H9 (cell line): ENCODE measurements at regions not wholly inside any gene's neighbourhood (a gene's known extent, or its start where the extent isn't known, plus 50 kb on each side); places are given as distances from the start of the nearest gene placed in this dataset.

Source experiments
- DNase-seq: peaks from one replicate; pipeline ENCODE4 v3.0.0-alpha.2; 2017
- H2AFZ ChIP-seq: one replicate; pipeline ENCODE4 v1.6.1; 2013; ENCODE audit warnings: mild to moderate bottlenecking, low read length, control low read depth, moderate library complexity
- H2AK5ac ChIP-seq: 2 replicates; pipeline ENCODE4 v1.6.1; 2013; ENCODE audit warnings: low read length, control low read depth, mixed read lengths; ENCODE audit not compliant: insufficient read length
- H2BK120ac ChIP-seq: one replicate; pipeline ENCODE4 v1.6.1; 2013; ENCODE audit warnings: low read depth, mild to moderate bottlenecking, low read length, control low read depth, inconsistent platforms; ENCODE audit not compliant: poor library complexity, severe bottlenecking
- H2BK12ac ChIP-seq: 2 replicates; pipeline ENCODE4 v1.6.1; 2013; ENCODE audit warnings: low read length, control low read depth, mixed read lengths, low read depth; ENCODE audit not compliant: insufficient read length
- H2BK15ac ChIP-seq: 2 replicates; pipeline ENCODE4 v1.6.1; 2013; ENCODE audit warnings: low read depth, low read length, control low read depth
- H2BK20ac ChIP-seq: one replicate; pipeline ENCODE4 v1.6.1; 2013; ENCODE audit warnings: low read depth, mild to moderate bottlenecking, low read length, control low read depth, inconsistent platforms; ENCODE audit not compliant: poor library complexity, severe bottlenecking
- H2BK5ac ChIP-seq: 2 replicates; pipeline ENCODE4 v1.6.1; 2013; ENCODE audit warnings: low read length, control low read depth, mixed read lengths; ENCODE audit not compliant: insufficient read length
- H3K14ac ChIP-seq: 2 replicates; pipeline ENCODE4 v1.6.1; 2013; ENCODE audit warnings: low read length, control low read depth; ENCODE audit not compliant: insufficient read depth
- H3K18ac ChIP-seq: 2 replicates; pipeline ENCODE4 v1.6.1; 2013; ENCODE audit warnings: low read depth, mild to moderate bottlenecking, mixed read lengths, low read length, control low read depth; ENCODE audit not compliant: insufficient read length
- H3K23ac ChIP-seq: 2 replicates; pipeline ENCODE4 v1.6.1; 2013; ENCODE audit warnings: low read length, control low read depth, mixed read lengths, low read depth; ENCODE audit not compliant: insufficient read length
- H3K23me2 ChIP-seq: 2 replicates; pipeline ENCODE4 v1.6.1; 2013; ENCODE audit warnings: low read depth, mild to moderate bottlenecking, mixed read lengths, low read length, control low read depth; ENCODE audit not compliant: insufficient read length, poor library complexity, severe bottlenecking
- H3K27ac ChIP-seq: 2 replicates; pipeline ENCODE4 v1.5.1; 2013; ENCODE audit warnings: low read length, control low read depth, mixed read lengths, low read depth; ENCODE audit not compliant: insufficient read length
- H3K27me3 ChIP-seq: 2 replicates; pipeline ENCODE4 v1.6.1; 2013; ENCODE audit warnings: low read length, control low read depth, inconsistent platforms; ENCODE audit not compliant: insufficient read depth
- H3K4ac ChIP-seq: 2 replicates; pipeline ENCODE4 v1.6.1; 2013; ENCODE audit warnings: low read depth, mild to moderate bottlenecking, control low read depth, inconsistent platforms, low read length, moderate library complexity
- H3K4me1 ChIP-seq: 2 replicates; pipeline ENCODE4 v1.6.1; 2013; ENCODE audit warnings: low read length, control low read depth, inconsistent platforms; ENCODE audit not compliant: insufficient read depth
- H3K4me2 ChIP-seq: 2 replicates; pipeline ENCODE4 v1.6.1; 2013; ENCODE audit warnings: low read length, control low read depth, mixed read lengths; ENCODE audit not compliant: insufficient read length, insufficient read depth
- H3K56ac ChIP-seq: 2 replicates; pipeline ENCODE4 v1.6.1; 2013; ENCODE audit warnings: low read depth, mild to moderate bottlenecking, mixed read lengths, low read length, control low read depth; ENCODE audit not compliant: insufficient read length
- H3K79me1 ChIP-seq: 2 replicates; pipeline ENCODE4 v1.6.1; 2013; ENCODE audit warnings: low read depth, mild to moderate bottlenecking, moderate library complexity, low read length, control low read depth, inconsistent platforms; ENCODE audit not compliant: insufficient read depth, poor library complexity, severe bottlenecking
- H3K79me2 ChIP-seq: 2 replicates; pipeline ENCODE4 v1.6.1; 2013; ENCODE audit warnings: low read length, control low read depth, inconsistent platforms; ENCODE audit not compliant: insufficient read depth
- H3K9ac ChIP-seq: 2 replicates; pipeline ENCODE4 v1.6.1; 2013; ENCODE audit warnings: low read length, control low read depth, mixed read lengths; ENCODE audit not compliant: insufficient read length; ENCODE audit errors: extremely low read depth
- H3K9me3 ChIP-seq: one replicate; pipeline ENCODE4 v1.6.1; 2013; ENCODE audit warnings: low read depth, low read length, inconsistent platforms; ENCODE audit not compliant: control insufficient read depth
- H3T11ph ChIP-seq: one replicate; pipeline ENCODE4 v1.6.1; 2013; ENCODE audit warnings: mild to moderate bottlenecking, low read length, control low read depth, inconsistent platforms
- H4K20me1 ChIP-seq: one replicate; pipeline ENCODE4 v1.6.1; 2013; ENCODE audit not compliant: control insufficient read depth, insufficient read length, insufficient read depth
- H4K5ac ChIP-seq: 2 replicates; pipeline ENCODE4 v1.6.1; 2013; ENCODE audit warnings: low read depth, mild to moderate bottlenecking, mixed read lengths, low read length, control low read depth; ENCODE audit not compliant: insufficient read length
- H4K8ac ChIP-seq: replicated peaks from 2 replicates; pipeline ENCODE4 v1.6.1; 2013; ENCODE audit warnings: low read length, control low read depth, mixed read lengths, low read depth; ENCODE audit not compliant: insufficient read length
- H4K91ac ChIP-seq: 2 replicates; pipeline ENCODE4 v1.6.1; 2013; ENCODE audit warnings: low read depth, mild to moderate bottlenecking, moderate library complexity, mixed read lengths, low read length, control low read depth; ENCODE audit not compliant: insufficient read length
- H3K27ac Mint-ChIP-seq, 3 experiments: 2 replicates in 2 of 3; 3 replicates in 1 of 3; pipeline ENCODE4 v1.8.0; 2020 to 2021; ENCODE audit warnings: mixed read lengths in 3 of 3, mild to moderate bottlenecking in 1 of 3, moderate library complexity in 1 of 3
- H3K27me3 Mint-ChIP-seq: 2 replicates; pipeline ENCODE4 v1.8.0; 2021; ENCODE audit warnings: low read depth, mild to moderate bottlenecking, moderate library complexity, mixed read lengths
- H3K36me3 Mint-ChIP-seq, 3 experiments: 2 replicates in 2 of 3; 3 replicates in 1 of 3; pipeline ENCODE4 v1.8.0; 2020 to 2021; ENCODE audit warnings: low read depth in 3 of 3, mixed read lengths in 3 of 3; ENCODE audit not compliant: insufficient read depth in 1 of 3
- H3K4me1 Mint-ChIP-seq, 2 experiments: 2 replicates each; pipeline ENCODE4 v1.8.0; 2020; ENCODE audit warnings: mixed read lengths in 2 of 2
- H3K4me3 Mint-ChIP-seq, 2 experiments: 2 replicates in 1 of 2; 3 replicates in 1 of 2; pipeline ENCODE4 v1.8.0; 2020 to 2021; ENCODE audit warnings: mild to moderate bottlenecking in 2 of 2, mixed read lengths in 2 of 2, moderate library complexity in 1 of 2
- H3K9me3 Mint-ChIP-seq, 2 experiments: 2 replicates in 1 of 2; 3 replicates in 1 of 2; pipeline ENCODE4 v1.8.0; 2020; ENCODE audit warnings: mild to moderate bottlenecking in 2 of 2, mixed read lengths in 2 of 2, moderate library complexity in 1 of 2
- WGBS: extraction: QIAGEN DNeasy Blood & Tissue Kit; methylation state at CpG from one replicate; pipeline ENCODE4 v1.1.7; 2013; ENCODE audit warnings: missing lambda C conversion rate, low lambda C conversion rate, mixed read lengths; ENCODE audit not compliant: insufficient read length; ENCODE audit errors: extremely low coverage; 5-methylcytosine and 5-hydroxymethylcytosine counted together
- TF ChIP-seq, protein P1 (sequence below): fragments of 200-600 bp; sonication (generic); conservative IDR thresholded peaks from 3 replicates; pipeline ENCODE4 v1.8.0; 2021; ENCODE audit warnings: antibody characterized with exemption, mild to moderate bottlenecking

DNA sequence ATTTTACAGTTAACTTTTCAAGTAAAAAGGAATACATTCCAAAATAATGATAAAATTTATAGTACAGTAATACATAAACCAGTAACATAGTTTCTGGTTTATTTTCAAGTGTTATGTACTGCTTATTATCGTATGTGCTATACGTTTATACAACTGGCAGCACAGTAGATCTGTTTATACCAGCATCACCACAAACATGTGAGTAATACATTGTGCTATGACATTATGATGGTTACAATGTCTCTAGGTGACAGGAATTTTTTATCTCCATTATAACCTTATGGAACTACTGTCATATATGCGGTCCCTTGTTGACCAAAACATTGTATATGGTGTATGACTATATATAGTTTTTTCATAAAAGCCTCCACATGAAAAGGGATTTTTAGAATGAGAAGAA is 256.9 kb downstream of the ANKRD50 start:
- Histone ChIP-seq H3K27me3 (no peaks in the 10 kb centered on the region), H3K9ac (no peak overlapping the region), H3K56ac (no peak overlapping the region), H2BK15ac (no peak overlapping the region), H3K4ac (no peak overlapping the region), H3K27ac (no peak overlapping the region), H2AFZ (no peak overlapping the region), H3K23ac (no peak overlapping the region), H2BK120ac (no peak overlapping the region), H3T11ph (no peak overlapping the region), H3K79me1 (no peaks in the 10 kb centered on the region), H3K79me2 (no peaks in the 10 kb centered on the region), H4K91ac (no peak overlapping the region), H3K14ac (no peak overlapping the region), H3K9me3 (no peaks in the 10 kb centered on the region), H3K4me1 (no peaks in the 10 kb centered on the region), H2BK12ac (no peak overlapping the region), H3K4me2 (no peak overlapping the region), H2BK20ac (no peak overlapping the region), H4K20me1 (no peaks in the 10 kb centered on the region), H4K5ac (no peak overlapping the region), H3K18ac (no peak overlapping the region), H4K8ac (no peak overlapping the region), H2BK5ac (no peak overlapping the region), H2AK5ac (no peak overlapping the region), H3K23me2 (no peaks in the 10 kb centered on the region)
- TF ChIP-seq, protein P1, sequence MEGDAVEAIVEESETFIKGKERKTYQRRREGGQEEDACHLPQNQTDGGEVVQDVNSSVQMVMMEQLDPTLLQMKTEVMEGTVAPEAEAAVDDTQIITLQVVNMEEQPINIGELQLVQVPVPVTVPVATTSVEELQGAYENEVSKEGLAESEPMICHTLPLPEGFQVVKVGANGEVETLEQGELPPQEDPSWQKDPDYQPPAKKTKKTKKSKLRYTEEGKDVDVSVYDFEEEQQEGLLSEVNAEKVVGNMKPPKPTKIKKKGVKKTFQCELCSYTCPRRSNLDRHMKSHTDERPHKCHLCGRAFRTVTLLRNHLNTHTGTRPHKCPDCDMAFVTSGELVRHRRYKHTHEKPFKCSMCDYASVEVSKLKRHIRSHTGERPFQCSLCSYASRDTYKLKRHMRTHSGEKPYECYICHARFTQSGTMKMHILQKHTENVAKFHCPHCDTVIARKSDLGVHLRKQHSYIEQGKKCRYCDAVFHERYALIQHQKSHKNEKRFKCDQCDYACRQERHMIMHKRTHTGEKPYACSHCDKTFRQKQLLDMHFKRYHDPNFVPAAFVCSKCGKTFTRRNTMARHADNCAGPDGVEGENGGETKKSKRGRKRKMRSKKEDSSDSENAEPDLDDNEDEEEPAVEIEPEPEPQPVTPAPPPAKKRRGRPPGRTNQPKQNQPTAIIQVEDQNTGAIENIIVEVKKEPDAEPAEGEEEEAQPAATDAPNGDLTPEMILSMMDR = no peak
- no peak for DNase-seq
- Mint-ChIP-seq H3K36me3 (peaks cover 2 to 9% (median 7%) of the 10 kb centered on the region in 3 experiments), H3K4me3 (no peak overlapping the region), H3K27me3 (no peaks in the 10 kb centered on the region; the same call in 1 of the 2 replicates), H3K4me1 (peaks cover 32 to 37% of the 10 kb centered on the region in 2 experiments), H3K27ac (no peak overlapping the region), H3K9me3 (peaks cover 5 to 6% of the 10 kb centered on the region in 2 experiments)
- no CpG with 5 or more reads among the region's 3 CpGs for WGBS
